Epithelial cell of esophagus (primary cell): ENCODE measurements at regions not wholly inside any gene's neighbourhood (a gene's known extent, or its start where the extent isn't known, plus 50 kb on each side); places are given as distances from the start of the nearest gene placed in this dataset.

Experiments used
- DNase-seq: peaks from one replicate; pipeline ENCODE4 v3.0.0; 2010; ENCODE audit warnings: low read depth
- H3K4me3 ChIP-seq: 2 replicates; pipeline ENCODE4 v1.5.1; 2011; ENCODE audit warnings: mild to moderate bottlenecking, low read length, control low read depth
- CTCF ChIP-seq: IDR thresholded peaks from 2 replicates; pipeline ENCODE4 v1.5.1; 2011; ENCODE audit warnings: low read depth, mild to moderate bottlenecking, low read length, control low read depth, inconsistent platforms; ENCODE audit not compliant: insufficient read depth; ENCODE audit errors: missing control alignments

- DNase-seq, result no peak
- no peak for TF ChIP-seq CTCF
- no peak overlapping the region for H3K4me3 ChIP-seq
These were observed 2085.0 kb downstream of the NCAM2 start for GRCh38 chr21:23083242-23083641.

GRCh38 chr21:23093259-23093658, 2095.1 kb downstream of the NCAM2 start:
- no peak overlapping the region for H3K4me3 ChIP-seq
- TF ChIP-seq CTCF, result no peak
- no peak for DNase-seq

GRCh38 chr21:23099185-23099584, 2101.0 kb downstream of the NCAM2 start:
- TF ChIP-seq CTCF, result no peak
- DNase-seq, result no peak
- H3K4me3 ChIP-seq, result no peak overlapping the region

- no peak overlapping the region for H3K4me3 ChIP-seq
- DNase-seq, result no peak
- TF ChIP-seq CTCF, result no peak
These were observed 2102.9 kb downstream of the NCAM2 start for GRCh38 chr21:23101111-23101510.

GRCh38 chr21:23108533-23108932, 2110.3 kb downstream of the NCAM2 start:
- H3K4me3 ChIP-seq, result no peak overlapping the region
- no peak for DNase-seq
- TF ChIP-seq CTCF, result no peak

- no peak overlapping the region for H3K4me3 ChIP-seq
- no peak for DNase-seq
- TF ChIP-seq CTCF, result no peak
These were observed 2112.9 kb downstream of the NCAM2 start for GRCh38 chr21:23111070-23111600.

- no peak overlapping the region for H3K4me3 ChIP-seq
- TF ChIP-seq CTCF, result no peak
- no peak for DNase-seq
These were observed 2121.3 kb downstream of the NCAM2 start for GRCh38 chr21:23119491-23119890.
